Retinal pigment epithelial cell (primary cell): ENCODE measurements at regions not wholly inside any gene's neighbourhood (a gene's known extent, or its start where the extent isn't known, plus 50 kb on each side); places are given as distances from the start of the nearest gene placed in this dataset.

Source experiments
- DNase-seq: peaks from one replicate; pipeline ENCODE4 v3.0.0-alpha.2; 2010; ENCODE audit warnings: low read depth
- H3K4me3 ChIP-seq: 2 replicates; pipeline ENCODE4 v1.5.1; 2011; ENCODE audit warnings: mild to moderate bottlenecking, low read length, control low read depth, moderate library complexity
- CTCF ChIP-seq: conservative IDR thresholded peaks from 2 replicates; pipeline ENCODE4 v1.5.1; 2011; ENCODE audit warnings: low read depth, low read length, control low read depth, inconsistent platforms

DNA sequence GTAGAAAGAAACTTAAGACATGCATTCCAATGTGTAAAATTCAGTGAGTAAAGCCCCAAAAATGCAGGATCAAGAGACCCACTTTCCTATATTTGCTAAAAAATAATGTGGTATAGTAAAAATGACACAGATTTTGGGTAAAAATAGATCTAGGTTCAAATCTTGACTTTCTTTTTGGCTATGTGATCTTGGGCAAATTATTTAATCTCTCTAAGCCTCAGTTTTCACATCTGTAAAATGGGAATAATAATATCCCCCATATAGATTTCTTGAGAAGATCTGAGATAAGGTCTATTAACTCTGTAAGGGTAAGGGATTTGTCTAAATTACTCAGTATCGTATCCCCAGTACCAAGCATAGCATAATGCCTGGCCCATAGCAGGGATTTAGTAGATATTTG is 172.3 kb downstream of the CARTPT start:
- H3K4me3 ChIP-seq: no peak overlapping the region
- no peak for TF ChIP-seq CTCF
- DNase-seq: no peak

DNA sequence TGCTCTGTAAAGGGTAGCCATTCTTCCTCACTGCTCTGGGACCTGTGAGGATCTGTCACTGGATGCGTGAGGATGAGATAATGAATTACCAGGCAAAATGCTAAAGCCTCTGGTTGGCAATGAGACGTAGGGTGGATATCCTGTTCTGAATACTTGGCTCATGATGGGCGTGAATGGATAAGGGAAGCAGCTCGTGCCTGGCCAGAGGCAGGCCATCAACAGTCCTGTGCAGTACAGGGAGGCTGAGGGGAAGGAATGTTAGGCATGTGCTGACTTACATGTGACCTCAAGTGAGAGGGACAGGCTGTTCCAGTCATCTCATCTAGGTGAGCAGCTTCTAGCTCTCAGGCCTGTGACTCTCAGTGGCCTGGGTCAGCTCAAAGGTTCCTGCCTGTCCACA is 172.8 kb downstream of the CARTPT start:
- peak; percentile 68 for DNase-seq
- no peak overlapping the region for H3K4me3 ChIP-seq
- TF ChIP-seq CTCF: no peak

- no peak overlapping the region for H3K4me3 ChIP-seq
- no peak for TF ChIP-seq CTCF
- DNase-seq: no peak
Measured at GRCh38 chr5:71892641-71893365, 173.7 kb downstream of the CARTPT start.

DNA sequence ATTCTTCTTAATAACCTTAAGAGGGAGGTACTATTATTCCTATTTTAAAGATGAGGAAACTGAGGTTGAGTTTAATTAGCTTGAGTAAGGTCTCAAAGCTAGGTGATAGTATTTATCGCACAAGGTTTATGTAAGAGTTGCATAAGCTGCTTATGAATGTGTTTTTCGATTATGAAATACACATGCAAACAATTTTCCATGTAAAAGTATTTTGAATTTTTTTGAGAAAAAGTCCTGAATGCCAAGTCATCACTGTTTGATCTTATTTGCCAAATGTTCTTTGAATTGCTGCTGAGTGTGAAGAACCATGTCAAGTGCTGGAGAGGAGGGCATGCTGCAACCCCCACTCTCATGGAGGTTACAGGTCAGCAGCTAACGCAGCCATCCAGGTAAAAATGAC is 174.4 kb downstream of the CARTPT start:
- H3K4me3 ChIP-seq: no peak overlapping the region
- peak; percentile 17 for DNase-seq
- TF ChIP-seq CTCF: no peak

GRCh38 chr5:71894091-71894490 is 175.0 kb downstream of the CARTPT start:
- no peak for DNase-seq
- no peak for TF ChIP-seq CTCF

GRCh38 chr5:71895546-71895945 is 176.5 kb downstream of the CARTPT start:
- TF ChIP-seq CTCF: no peak
- no peak for DNase-seq
- no peak overlapping the region for H3K4me3 ChIP-seq

More at GRCh38 chr5:71894091-71894490, 175.0 kb downstream of the CARTPT start:
- no peak overlapping the region for H3K4me3 ChIP-seq

DNA sequence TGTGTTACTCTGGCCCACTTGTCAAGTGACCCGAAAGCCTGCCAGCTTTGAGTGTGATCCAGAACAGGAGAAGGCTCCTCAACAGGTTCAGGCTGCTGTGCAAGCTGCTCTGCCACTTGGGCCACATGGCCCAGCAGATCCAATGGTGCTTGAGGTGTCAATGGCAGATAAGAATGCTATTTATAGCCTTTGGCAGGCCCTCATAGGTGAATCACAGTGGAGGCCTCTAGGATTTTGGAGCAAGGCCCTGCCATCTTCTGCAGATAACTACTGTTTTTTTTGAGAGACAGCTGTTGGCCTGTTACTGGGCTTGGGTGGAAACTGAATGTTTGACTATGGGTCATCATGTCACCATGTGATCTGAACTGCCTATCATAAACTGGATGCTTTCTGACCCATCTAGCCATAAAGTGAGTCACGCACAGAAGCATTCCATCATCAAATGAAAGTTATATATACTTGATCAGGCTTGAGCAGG is 180.8 kb downstream of the CARTPT start:
- DNase-seq: no peak
- no peak for TF ChIP-seq CTCF
- no peak overlapping the region for H3K4me3 ChIP-seq
